Stimulated activated CD4-positive, alpha-beta T cell treated with anti-CD3 and anti-CD28 coated beads, Interleukin-4, amount 100 ng/mL, for 24 hours (primary cell): ENCODE measurements at regions not wholly inside any gene's neighbourhood (a gene's known extent, or its start where the extent isn't known, plus 50 kb on each side); places are given as distances from the start of the nearest gene placed in this dataset.

ENCODE experiments used
- DNase-seq: peaks from one replicate; pipeline ENCODE4 v3.0.0-alpha.2; 2020

GRCh38 chr2:12330916-12331315 is 385.8 kb upstream of the TRIB2 start:
- DNase-seq, result no peak

DNA sequence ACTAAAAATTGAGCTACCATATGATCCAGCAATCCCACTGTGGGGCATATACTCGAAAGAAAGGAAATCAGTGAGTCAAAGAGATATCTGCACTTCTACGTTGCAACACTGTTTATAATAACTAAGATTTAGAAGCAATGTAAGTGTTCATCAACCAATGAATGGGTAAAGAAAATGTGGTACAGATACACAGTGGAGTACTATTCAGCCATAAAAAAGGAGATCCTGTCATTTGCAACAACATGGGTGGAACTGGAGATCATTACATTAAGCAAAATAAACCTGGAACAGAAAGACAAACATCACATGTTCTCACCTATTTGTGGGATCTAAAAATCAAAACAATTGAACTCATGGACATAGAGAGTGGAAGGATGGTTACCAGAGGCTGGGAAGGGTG is 385.0 kb upstream of the TRIB2 start:
- no peak for DNase-seq

DNA sequence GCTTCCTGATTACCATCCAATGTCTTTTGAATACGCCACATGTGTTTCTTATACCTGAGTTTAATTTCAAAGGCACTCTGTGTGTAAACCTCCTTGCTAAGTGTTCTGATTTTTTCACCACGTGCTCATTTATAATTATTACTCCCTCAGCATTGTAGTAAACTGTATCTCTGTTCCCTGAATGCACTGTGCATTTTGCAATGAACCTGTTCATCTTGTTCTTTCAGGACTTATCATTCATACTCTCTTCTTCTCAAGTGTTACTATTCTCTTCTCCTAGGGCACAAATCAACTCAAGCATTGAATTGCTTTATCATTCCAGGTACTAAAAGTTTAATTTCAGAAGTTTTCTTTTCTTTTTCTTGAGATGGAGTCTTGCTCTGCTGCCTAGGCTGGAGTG is 383.4 kb upstream of the TRIB2 start:
- no peak for DNase-seq

GRCh38 chr2:12334412-12334966 is 382.2 kb upstream of the TRIB2 start:
- no peak for DNase-seq

GRCh38 chr2:12335131-12335530 is 381.6 kb upstream of the TRIB2 start:
- no peak for DNase-seq

DNA sequence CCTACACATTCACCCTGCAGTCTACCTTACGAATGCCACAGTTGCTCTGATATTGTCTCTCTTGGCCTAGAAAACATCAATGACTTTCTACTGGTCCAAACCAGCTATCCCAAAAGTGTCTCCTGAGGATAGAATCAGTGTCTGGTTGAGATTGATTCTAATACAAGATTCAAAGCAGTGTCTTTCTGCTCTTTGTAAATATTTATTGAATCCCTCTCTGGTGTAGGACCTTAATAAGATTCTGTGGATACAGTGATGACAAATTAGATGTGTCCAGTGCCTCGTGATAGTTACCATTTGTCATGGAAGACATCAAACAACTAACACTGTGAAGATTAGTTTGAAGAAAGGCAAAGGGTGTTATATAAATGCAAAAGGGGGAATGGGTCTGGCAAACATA is 380.7 kb upstream of the TRIB2 start:
- DNase-seq, result no peak

GRCh38 chr2:12338946-12339697 is 377.6 kb upstream of the TRIB2 start:
- no peak for DNase-seq

DNA sequence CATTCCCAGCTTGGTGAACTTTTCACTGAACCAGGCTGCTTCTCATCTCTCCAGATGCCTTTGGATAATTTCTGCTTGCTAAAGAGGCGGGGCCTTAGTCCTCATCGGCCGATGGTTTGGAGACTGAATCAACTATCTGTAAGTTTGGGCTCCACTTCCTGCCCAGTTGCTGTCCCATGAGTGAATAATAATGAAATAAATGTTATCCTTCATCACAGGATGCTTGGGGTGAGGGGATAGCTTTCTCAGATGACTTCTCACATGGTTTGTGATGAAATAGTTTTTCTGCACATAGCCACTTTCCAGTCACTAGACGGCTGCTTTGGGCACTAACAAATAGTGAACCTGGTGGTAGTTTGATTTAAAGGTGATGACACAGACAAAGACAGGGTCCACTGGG is 376.6 kb upstream of the TRIB2 start:
- DNase-seq, result no peak

DNA sequence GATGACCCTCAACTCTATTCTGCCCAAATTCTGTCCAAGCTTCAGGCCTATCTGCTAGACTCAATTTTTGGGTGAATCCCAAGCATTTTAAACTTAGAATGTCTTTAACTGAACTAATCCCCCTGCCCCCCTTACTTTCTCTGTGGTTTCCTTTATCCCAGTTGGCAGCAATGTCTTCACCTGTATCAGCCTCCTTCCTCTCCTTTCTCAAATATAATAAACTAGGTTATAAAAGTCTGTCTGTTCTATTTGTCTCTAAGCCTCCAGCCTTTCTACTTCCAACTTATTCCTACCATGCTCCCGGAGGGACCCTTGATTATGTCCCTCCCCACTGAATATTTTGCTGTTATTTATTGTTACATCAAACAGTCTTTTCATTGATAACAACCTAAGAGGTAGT is 375.5 kb upstream of the TRIB2 start:
- DNase-seq, result no peak

- DNase-seq, result no peak
Measured at GRCh38 chr2:12341920-12342319, 374.8 kb upstream of the TRIB2 start.

- DNase-seq, result no peak
Measured at GRCh38 chr2:12343141-12343540, 373.6 kb upstream of the TRIB2 start.

GRCh38 chr2:12347066-12347493 is 369.7 kb upstream of the TRIB2 start:
- DNase-seq, result no peak

- no peak for DNase-seq
Measured at GRCh38 chr2:12348216-12348615, 368.5 kb upstream of the TRIB2 start.

- DNase-seq, result no peak
Measured at GRCh38 chr2:12350821-12351220, 365.9 kb upstream of the TRIB2 start.

DNA sequence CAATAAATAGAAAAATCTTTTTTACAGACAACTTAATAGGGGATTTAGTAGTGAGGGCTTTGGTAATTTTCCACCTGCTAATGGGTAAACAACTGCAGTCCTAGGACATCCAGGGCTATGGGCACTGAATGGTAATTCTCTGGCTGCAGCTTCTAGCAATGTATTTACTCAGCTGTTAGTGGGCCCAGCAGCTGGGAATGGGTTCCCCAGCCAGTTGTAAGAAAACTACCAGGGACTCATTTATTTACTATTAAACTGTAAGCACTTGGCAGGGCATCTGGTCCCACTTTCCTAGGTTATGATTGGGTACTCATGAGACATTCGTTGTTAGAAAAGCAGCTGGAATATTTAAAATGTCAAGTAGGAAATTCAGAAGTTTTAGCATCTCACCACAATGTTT is 363.8 kb upstream of the TRIB2 start:
- no peak for DNase-seq

DNA sequence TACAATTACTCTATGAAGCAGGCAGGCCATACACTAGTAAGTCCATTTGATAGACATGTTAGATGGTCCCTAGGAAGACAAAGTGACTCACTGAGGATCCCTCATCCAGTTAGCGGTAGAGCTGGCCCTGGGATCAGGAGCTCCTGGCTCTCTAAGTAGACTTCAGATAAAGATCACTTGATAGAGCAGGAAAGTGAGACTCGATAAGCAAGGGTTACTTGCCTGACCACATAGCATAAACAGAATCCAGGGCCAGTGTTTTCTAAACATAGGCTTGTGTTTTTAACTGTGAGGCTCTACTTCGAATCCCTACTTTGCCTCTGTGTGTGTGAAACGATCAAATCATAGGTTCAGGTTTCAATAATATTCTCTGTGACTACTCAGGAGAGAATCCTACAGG is 355.2 kb upstream of the TRIB2 start:
- no peak for DNase-seq

- DNase-seq, result no peak
Measured at GRCh38 chr2:12363138-12363537, 353.6 kb upstream of the TRIB2 start.

GRCh38 chr2:12363569-12363968 is 353.2 kb upstream of the TRIB2 start:
- DNase-seq, result no peak

GRCh38 chr2:12369566-12369965 is 347.2 kb upstream of the TRIB2 start:
- no peak for DNase-seq

GRCh38 chr2:12376025-12376424 is 340.7 kb upstream of the TRIB2 start:
- DNase-seq, result no peak

- no peak for DNase-seq
Measured at GRCh38 chr2:12379143-12379542, 337.6 kb upstream of the TRIB2 start.

DNA sequence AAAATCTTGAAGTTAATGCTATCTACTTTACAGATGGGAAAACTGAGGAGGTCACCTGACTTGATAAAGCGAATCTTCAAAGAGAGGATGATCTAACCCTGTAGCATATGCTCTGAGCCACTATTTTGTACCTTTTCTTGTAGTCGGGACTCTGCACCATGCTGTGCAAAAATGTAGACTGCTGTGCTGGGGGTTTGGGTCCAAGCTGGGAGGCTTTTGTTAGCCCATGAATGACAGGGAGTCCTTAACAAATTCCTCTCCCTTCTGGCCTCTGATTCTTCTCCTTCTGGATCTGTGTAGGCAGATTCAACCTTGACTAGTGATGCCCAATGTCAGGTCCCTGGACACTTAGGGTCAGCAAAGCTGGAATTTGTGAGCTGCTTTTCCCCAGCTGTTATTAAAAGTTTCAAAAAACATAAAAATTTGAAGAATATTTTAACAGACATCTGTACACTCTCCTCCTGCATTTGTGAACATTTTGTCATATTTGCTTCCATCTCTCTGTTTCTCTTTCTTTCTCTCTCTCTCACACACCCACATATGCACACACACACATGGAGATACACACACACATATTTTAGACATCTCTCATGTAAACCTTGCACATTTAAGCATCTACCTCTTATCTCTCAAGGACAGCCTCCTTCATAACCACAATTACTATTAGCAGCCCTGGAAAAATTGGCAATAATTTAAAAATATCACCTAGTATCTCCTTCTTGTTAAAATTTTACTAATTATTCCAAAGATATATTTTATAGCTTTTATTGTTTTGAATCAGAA is 335.0 kb upstream of the TRIB2 start:
- DNase-seq, result no peak

GRCh38 chr2:12382366-12382765 is 334.4 kb upstream of the TRIB2 start:
- no peak for DNase-seq

- DNase-seq, result no peak
Measured at GRCh38 chr2:12389344-12390045, 327.2 kb upstream of the TRIB2 start.
